ENCODE measurements at regions not wholly inside any gene's neighbourhood (a gene's known extent, or its start where the extent isn't known, plus 50 kb on each side); places are given as distances from the start of the nearest gene placed in this dataset.
"Not testable (repeated sequence)": the region's sequence is repeated elsewhere in the genome, so short reads cannot be mapped to it uniquely, and the experiment has no call there.

- no peaks in the 10 kb centered on the region for H3K9me3 Mint-ChIP-seq
- H3K27me3 Mint-ChIP-seq: no peaks in the 10 kb centered on the region
- no peaks in the 10 kb centered on the region for H3K4me1 Mint-ChIP-seq
- no peak overlapping the region for H3K27ac Mint-ChIP-seq
- no peak for DNase-seq
- intact Hi-C loops (cut with micrococcal nuclease): no loop called here
- H3K36me3 Mint-ChIP-seq (ENCODE audit: low read depth): no peaks in the 10 kb centered on the region
- H3K4me3 Mint-ChIP-seq: no peak overlapping the region
These were observed 421.0 kb upstream of the CHD1 start for GRCh38 chr5:99349787-99350186.

GRCh38 chr5:99348597-99348996 is 419.8 kb upstream of the CHD1 start:
- intact Hi-C loops (cut with micrococcal nuclease): no loop called here
- no peak for DNase-seq
- H3K4me1 Mint-ChIP-seq: no peaks in the 10 kb centered on the region
- H3K4me3 Mint-ChIP-seq: no peak overlapping the region
- no peaks in the 10 kb centered on the region for H3K9me3 Mint-ChIP-seq
- no peaks in the 10 kb centered on the region for H3K27me3 Mint-ChIP-seq
- no peak overlapping the region for H3K27ac Mint-ChIP-seq
- no peaks in the 10 kb centered on the region for H3K36me3 Mint-ChIP-seq (ENCODE audit: low read depth)

DNA sequence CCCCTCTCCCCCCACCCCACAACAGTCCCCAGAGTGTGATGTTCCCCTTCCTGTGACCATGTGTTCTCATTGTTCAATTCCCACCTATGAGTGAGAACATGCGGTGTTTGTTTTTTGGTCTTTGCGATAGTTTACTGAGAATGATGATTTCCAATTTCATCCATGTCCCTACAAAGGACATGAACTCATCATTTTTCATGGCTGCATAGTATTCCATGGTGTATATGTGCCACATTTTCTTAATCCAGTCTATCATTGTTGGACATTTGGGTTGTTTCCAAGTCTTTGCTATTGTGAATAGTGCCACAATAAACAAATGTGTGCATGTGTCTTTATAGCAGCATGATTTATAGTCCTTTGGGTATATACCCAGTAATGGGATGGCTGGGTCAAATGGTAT is 411.0 kb upstream of the CHD1 start:
- DNase-seq, H3K4me3 Mint-ChIP-seq, H3K27ac Mint-ChIP-seq: not testable (repeated sequence)

DNA sequence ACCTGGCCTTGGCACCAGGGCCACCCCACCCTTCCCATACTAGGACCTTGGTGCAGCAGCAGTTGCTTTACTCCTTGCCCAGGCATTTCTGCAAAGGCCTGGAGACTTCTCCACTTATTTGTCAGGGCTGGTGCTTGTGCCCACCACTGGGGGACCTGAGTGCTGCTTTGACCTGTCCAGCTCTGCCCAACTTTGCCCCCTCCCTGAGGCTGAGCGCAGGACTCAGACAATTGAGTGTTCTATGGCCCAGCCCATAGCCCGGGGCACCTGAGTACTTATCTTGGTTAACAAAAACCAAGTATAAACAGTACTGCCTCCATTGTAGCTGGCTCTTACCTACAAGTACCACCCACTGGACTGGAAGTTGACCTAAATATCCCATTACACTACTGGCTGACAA is 406.1 kb upstream of the CHD1 start:
- H3K36me3 Mint-ChIP-seq (ENCODE audit: low read depth): no peaks in the 10 kb centered on the region
- H3K9me3 Mint-ChIP-seq: no peaks in the 10 kb centered on the region
- no peak overlapping the region for H3K4me3 Mint-ChIP-seq
- no peak for DNase-seq
- H3K27ac Mint-ChIP-seq: no peak overlapping the region
- intact Hi-C loops (cut with micrococcal nuclease): no loop called here
- no peaks in the 10 kb centered on the region for H3K4me1 Mint-ChIP-seq
- no peaks in the 10 kb centered on the region for H3K27me3 Mint-ChIP-seq

More for the DNA sequence above, 411.0 kb upstream of the CHD1 start:
- H3K9me3 Mint-ChIP-seq; H3K36me3 Mint-ChIP-seq (ENCODE audit: low read depth); intact Hi-C loops (cut with micrococcal nuclease); H3K27me3 Mint-ChIP-seq; H3K4me1 Mint-ChIP-seq: not testable (repeated sequence)

DNA sequence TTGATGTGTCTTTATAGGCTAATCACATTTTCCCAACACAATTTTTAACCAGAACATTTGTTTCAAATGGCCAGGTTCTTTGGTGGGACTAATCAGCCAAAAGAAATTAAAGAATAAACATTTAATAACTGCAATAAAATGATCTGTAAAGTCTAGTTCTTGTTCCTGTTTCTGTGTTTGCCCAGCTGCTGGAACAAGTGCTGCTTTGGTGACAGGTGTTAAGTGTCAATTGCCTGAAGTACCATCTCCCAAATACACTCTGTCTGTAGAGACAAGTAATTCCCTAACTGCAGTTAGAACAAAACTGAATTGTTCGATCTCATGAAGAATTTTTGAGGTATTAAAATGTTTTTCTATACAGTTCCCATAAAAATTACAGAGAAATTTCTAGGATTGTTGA is 402.3 kb upstream of the CHD1 start:
- H3K27me3 Mint-ChIP-seq: no peaks in the 10 kb centered on the region
- no peak overlapping the region for H3K4me3 Mint-ChIP-seq
- intact Hi-C loops (cut with micrococcal nuclease): no loop called here

GRCh38 chr5:99320436-99320835 is 391.6 kb upstream of the CHD1 start:
- no peak overlapping the region for H3K4me3 Mint-ChIP-seq
- no peaks in the 10 kb centered on the region for H3K9me3 Mint-ChIP-seq
- no peak for DNase-seq
- H3K36me3 Mint-ChIP-seq (ENCODE audit: low read depth): no peaks in the 10 kb centered on the region
- no peaks in the 10 kb centered on the region for H3K4me1 Mint-ChIP-seq
- H3K27me3 Mint-ChIP-seq: no peaks in the 10 kb centered on the region
- intact Hi-C loops (cut with micrococcal nuclease): no loop called here
- H3K27ac Mint-ChIP-seq: no peak overlapping the region

More for the DNA sequence above, 402.3 kb upstream of the CHD1 start:
- no peaks in the 10 kb centered on the region for H3K4me1 Mint-ChIP-seq
- no peaks in the 10 kb centered on the region for H3K36me3 Mint-ChIP-seq (ENCODE audit: low read depth)
- no peaks in the 10 kb centered on the region for H3K9me3 Mint-ChIP-seq
- H3K27ac Mint-ChIP-seq: no peak overlapping the region
- no peak for DNase-seq

DNA sequence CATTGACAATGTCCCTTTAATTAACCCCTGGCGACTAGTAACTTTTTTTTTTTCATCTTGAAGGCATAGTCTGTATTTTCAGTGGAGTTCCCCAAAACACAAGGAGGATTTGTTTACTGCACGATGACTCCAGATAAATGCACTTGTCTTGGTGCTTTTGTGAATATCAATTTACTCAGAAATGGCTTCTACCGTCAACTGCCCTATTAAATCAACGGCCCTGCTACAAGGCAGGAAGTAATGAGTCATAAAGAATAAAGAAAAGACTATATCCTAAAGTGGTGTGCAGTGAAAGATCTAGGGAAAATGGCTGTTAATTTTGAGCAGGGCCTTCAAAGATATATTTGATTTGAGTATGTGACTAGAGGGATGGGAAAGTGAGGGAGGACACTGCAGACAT is 388.3 kb upstream of the CHD1 start:
- no peaks in the 10 kb centered on the region for H3K9me3 Mint-ChIP-seq
- H3K36me3 Mint-ChIP-seq (ENCODE audit: low read depth): no peaks in the 10 kb centered on the region
- no peak for DNase-seq
- H3K27ac Mint-ChIP-seq: no peak overlapping the region
- H3K4me1 Mint-ChIP-seq: no peaks in the 10 kb centered on the region
- intact Hi-C loops (cut with micrococcal nuclease): no loop called here
- H3K4me3 Mint-ChIP-seq: no peak overlapping the region
- no peaks in the 10 kb centered on the region for H3K27me3 Mint-ChIP-seq

DNA sequence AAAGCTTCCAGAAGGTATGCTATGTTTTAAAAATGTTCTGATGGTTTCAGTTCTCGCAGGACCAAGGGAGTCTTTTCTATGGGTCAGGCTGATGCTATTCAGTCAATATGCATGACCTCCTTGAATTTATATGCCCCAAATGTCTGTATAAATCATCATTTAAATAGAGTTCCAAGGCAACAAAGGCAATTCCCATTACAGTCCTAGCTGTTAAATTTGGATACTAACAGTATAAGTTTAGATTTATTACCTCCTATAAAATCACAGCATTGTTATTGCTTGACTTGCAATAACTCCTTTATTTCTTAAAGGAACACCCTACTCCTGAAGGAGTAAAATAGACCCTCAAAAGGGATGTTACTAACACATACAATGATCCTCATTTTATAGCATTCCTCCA is 387.7 kb upstream of the CHD1 start:
- DNase-seq: no peak
- no peak overlapping the region for H3K27ac Mint-ChIP-seq
- no peaks in the 10 kb centered on the region for H3K36me3 Mint-ChIP-seq (ENCODE audit: low read depth)
- H3K4me1 Mint-ChIP-seq: no peaks in the 10 kb centered on the region
- no peak overlapping the region for H3K4me3 Mint-ChIP-seq
- no peaks in the 10 kb centered on the region for H3K27me3 Mint-ChIP-seq
- no peaks in the 10 kb centered on the region for H3K9me3 Mint-ChIP-seq
- intact Hi-C loops (cut with micrococcal nuclease): no loop called here

DNA sequence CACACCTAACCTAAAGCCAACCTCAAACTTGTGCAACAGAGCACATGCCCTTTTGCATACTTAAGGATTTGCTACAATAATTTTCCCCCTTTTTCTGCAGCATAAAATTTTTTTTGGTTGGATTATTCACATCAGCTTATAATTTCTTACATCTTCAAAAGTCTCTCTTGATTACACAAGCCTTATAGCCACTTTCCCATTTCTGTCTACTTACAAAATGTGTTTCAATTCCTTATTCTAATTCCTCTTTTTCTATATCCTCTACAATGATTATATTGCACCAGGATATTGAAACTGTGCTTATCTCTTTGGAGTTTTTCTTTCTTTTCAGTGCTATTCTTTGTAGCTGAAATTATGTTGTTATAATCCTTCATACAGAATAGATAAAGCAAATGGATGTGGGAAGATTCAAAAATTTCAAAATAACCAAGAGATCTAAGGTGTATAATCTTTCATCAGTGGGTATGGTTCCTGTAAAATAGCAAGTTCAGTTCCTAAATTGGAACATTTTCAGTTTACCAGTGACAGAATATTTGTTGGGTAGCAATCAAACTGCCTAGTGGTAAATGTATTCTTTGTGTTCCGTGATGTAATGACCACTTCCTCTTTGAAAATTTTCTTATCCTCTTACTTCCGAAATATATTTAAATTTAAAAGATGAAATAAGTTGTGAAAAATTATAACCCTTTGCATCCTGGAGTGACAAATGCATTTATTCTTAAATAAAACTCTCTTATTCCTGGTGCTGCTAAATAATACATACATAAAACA is 386.8 kb upstream of the CHD1 start:
- Mint-ChIP-seq H3K4me1 (no peaks in the 10 kb centered on the region), H3K27ac (no peak overlapping the region), H3K27me3 (no peaks in the 10 kb centered on the region), H3K4me3 (no peak overlapping the region), H3K9me3 (no peaks in the 10 kb centered on the region), H3K36me3 (ENCODE audit: low read depth) (no peaks in the 10 kb centered on the region)
- no peak for DNase-seq
- intact Hi-C loops (cut with micrococcal nuclease): no loop called here

- DNase-seq: no peak
- Mint-ChIP-seq H3K4me3 (no peak overlapping the region), H3K36me3 (ENCODE audit: low read depth) (no peaks in the 10 kb centered on the region), H3K9me3 (no peaks in the 10 kb centered on the region), H3K27ac (no peak overlapping the region), H3K27me3 (no peaks in the 10 kb centered on the region), H3K4me1 (no peaks in the 10 kb centered on the region)
- intact Hi-C loops (cut with micrococcal nuclease): no loop called here
These were observed 385.9 kb upstream of the CHD1 start for GRCh38 chr5:99314721-99315120.

DNA sequence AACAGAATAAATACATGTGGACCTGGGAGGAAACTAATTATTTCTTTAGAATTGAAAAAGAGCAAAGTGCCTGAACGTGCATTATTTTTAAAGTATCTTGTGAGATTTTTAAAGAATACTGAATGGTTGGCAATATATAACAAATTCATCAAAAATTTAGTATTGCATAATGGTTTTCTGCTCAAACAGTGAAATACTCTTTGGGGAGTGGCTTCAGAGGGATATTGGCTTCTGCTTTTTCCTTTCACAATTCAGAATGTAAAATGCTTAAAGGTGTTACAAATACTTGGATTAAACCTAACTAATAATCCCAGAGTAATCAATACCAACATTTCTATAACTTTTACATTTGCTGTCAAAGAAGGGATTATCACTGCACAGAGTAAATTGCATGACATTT is 379.3 kb upstream of the CHD1 start:
- H3K27me3 Mint-ChIP-seq: no peaks in the 10 kb centered on the region
- H3K36me3 Mint-ChIP-seq (ENCODE audit: low read depth): no peaks in the 10 kb centered on the region
- H3K27ac Mint-ChIP-seq: no peak overlapping the region
- no peaks in the 10 kb centered on the region for H3K4me1 Mint-ChIP-seq
- H3K4me3 Mint-ChIP-seq: no peak overlapping the region
- H3K9me3 Mint-ChIP-seq: no peaks in the 10 kb centered on the region
- intact Hi-C loops (cut with micrococcal nuclease): no loop called here
- no peak for DNase-seq

GRCh38 chr5:99305045-99305580 is 376.3 kb upstream of the CHD1 start:
- intact Hi-C loops (cut with micrococcal nuclease): no loop called here
- no peaks in the 10 kb centered on the region for H3K27me3 Mint-ChIP-seq
- H3K27ac Mint-ChIP-seq: no peak overlapping the region
- H3K9me3 Mint-ChIP-seq: no peaks in the 10 kb centered on the region
- no peaks in the 10 kb centered on the region for H3K36me3 Mint-ChIP-seq (ENCODE audit: low read depth)
- no peaks in the 10 kb centered on the region for H3K4me1 Mint-ChIP-seq
- no peak overlapping the region for H3K4me3 Mint-ChIP-seq
- DNase-seq: no peak

DNA sequence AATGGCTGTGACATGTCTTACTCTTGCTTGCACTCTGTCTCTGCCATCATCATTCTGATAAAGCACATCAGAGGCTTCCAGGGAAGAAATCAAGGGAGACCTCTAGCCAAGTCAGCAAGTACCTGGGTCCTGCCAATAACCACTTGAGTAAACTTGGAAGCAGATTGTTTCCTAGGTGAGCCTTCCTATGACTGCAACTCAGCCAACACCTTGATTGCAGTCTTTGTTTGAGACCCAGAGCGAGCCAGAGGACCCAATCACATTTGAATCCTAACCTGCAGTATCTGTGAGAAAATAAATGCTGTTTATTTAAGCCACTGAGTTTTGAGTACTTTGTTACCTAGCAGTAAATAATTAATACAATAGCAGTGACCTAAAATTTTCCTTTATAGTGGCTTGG is 356.8 kb upstream of the CHD1 start:
- intact Hi-C loops (cut with micrococcal nuclease): no loop called here
- no peaks in the 10 kb centered on the region for H3K36me3 Mint-ChIP-seq (ENCODE audit: low read depth)
- DNase-seq: no peak
- no peak overlapping the region for H3K4me3 Mint-ChIP-seq
- no peaks in the 10 kb centered on the region for H3K4me1 Mint-ChIP-seq
- H3K27ac Mint-ChIP-seq: no peak overlapping the region
- H3K9me3 Mint-ChIP-seq: no peaks in the 10 kb centered on the region
- no peaks in the 10 kb centered on the region for H3K27me3 Mint-ChIP-seq

GRCh38 chr5:99275128-99275527 is 346.3 kb upstream of the CHD1 start:
- Mint-ChIP-seq H3K27me3 (no peaks in the 10 kb centered on the region), H3K36me3 (ENCODE audit: low read depth) (no peaks in the 10 kb centered on the region), H3K4me1 (no peaks in the 10 kb centered on the region), H3K27ac (no peak overlapping the region), H3K9me3 (no peaks in the 10 kb centered on the region), H3K4me3 (no peak overlapping the region)
- DNase-seq: no peak
- intact Hi-C loops (cut with micrococcal nuclease): no loop called here

- Mint-ChIP-seq H3K27ac (no peak overlapping the region), H3K4me3 (no peak overlapping the region), H3K36me3 (ENCODE audit: low read depth) (no peaks in the 10 kb centered on the region), H3K27me3 (no peaks in the 10 kb centered on the region), H3K4me1 (no peaks in the 10 kb centered on the region), H3K9me3 (no peaks in the 10 kb centered on the region)
- intact Hi-C loops (cut with micrococcal nuclease): no loop called here
- no peak for DNase-seq
These were observed 343.8 kb upstream of the CHD1 start for GRCh38 chr5:99272576-99272975.

All from activated CD4-positive, alpha-beta T cell treated with anti-CD3 and anti-CD28 coated beads, Interleukin-2, amount 10 ng/mL, durations not matched to agents 24 days and 14 days (primary cell).